ENCODE measurements at regions not wholly inside any gene's neighbourhood (a gene's known extent, or its start where the extent isn't known, plus 50 kb on each side); places are given as distances from the start of the nearest gene placed in this dataset.

- 39% methylated on average over 10 of the region's 10 CpGs for WGBS
- Histone ChIP-seq H3K4me1 (ENCODE audit: control insufficient read depth in 4 of 4, insufficient read depth in 4 of 4, low read length in 3 of 4) (no peaks in the 10 kb centered on the region), H3K27me3 (ENCODE audit: control insufficient read depth in 4 of 4, insufficient read depth in 4 of 4, low read length in 3 of 4) (peaks cover 0 to 10% (median 0%) of the 10 kb centered on the region in 4 donors), H3K9me3 (ENCODE audit: control insufficient read depth in 4 of 4, low read length in 3 of 4) (no peaks in the 10 kb centered on the region), H3K36me3 (ENCODE audit: control insufficient read depth in 4 of 4, insufficient read depth in 3 of 4, low read depth in 1 of 4, low read length in 3 of 4) (no peaks in the 10 kb centered on the region), H3K4me3 (ENCODE audit: low read depth in 1 of 3, low read length in 3 of 3) (no peak overlapping the region), H3K9ac (ENCODE audit: low read depth in 1 of 2, low read length in 2 of 2) (no peak overlapping the region), H3K27ac (ENCODE audit: low read depth in 1 of 2, low read length in 2 of 2) (no peak overlapping the region)
- TF ChIP-seq SP1 (IDR thresholded peaks at IDR 0.05) = no peak
- DNase-seq (ENCODE audit: low spot score) = no peak
These were observed 62.5 kb upstream of the TMEM132D start for GRCh38 chr12:129966146-129966995.

DNA sequence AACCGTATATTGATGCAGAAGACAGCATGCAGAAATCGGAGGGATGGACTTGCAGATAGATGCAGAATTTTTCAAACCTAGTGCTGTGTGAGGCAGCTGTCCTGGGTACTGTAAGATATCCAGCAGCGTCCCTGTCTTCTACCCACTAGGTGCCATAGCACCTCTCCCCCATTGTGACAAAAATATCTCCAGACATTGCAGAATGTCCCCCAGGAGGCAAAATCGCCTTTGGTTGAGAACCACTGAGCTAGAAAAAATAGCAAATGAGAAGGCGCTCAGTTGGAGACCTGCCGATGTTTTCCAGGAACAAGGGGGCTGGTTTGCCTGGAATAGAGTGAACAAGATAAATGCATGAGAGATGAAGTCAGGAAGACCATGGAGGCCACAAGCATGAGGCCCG, 67.9 kb upstream of the TMEM132D start:
- Histone ChIP-seq H3K4me1 (ENCODE audit: control insufficient read depth in 4 of 4, insufficient read depth in 4 of 4, low read length in 3 of 4) (no peaks in the 10 kb centered on the region), H3K4me3 (ENCODE audit: low read depth in 1 of 3, low read length in 3 of 3) (no peak overlapping the region), H3K36me3 (ENCODE audit: control insufficient read depth in 4 of 4, insufficient read depth in 3 of 4, low read depth in 1 of 4, low read length in 3 of 4) (no peaks in the 10 kb centered on the region), H3K9ac (ENCODE audit: low read depth in 1 of 2, low read length in 2 of 2) (no peak overlapping the region), H3K9me3 (ENCODE audit: control insufficient read depth in 4 of 4, low read length in 3 of 4) (no peaks in the 10 kb centered on the region), H3K27me3 (ENCODE audit: control insufficient read depth in 4 of 4, insufficient read depth in 4 of 4, low read length in 3 of 4) (peaks cover 0 to 12% (median 0%) of the 10 kb centered on the region in 4 donors), H3K27ac (ENCODE audit: low read depth in 1 of 2, low read length in 2 of 2) (no peak overlapping the region)
- TF ChIP-seq HNF4G (IDR thresholded peaks at IDR 0.05) = no peak
- no peak for TF ChIP-seq FOXA2 (IDR thresholded peaks at IDR 0.05)
- TF ChIP-seq, protein P1, sequence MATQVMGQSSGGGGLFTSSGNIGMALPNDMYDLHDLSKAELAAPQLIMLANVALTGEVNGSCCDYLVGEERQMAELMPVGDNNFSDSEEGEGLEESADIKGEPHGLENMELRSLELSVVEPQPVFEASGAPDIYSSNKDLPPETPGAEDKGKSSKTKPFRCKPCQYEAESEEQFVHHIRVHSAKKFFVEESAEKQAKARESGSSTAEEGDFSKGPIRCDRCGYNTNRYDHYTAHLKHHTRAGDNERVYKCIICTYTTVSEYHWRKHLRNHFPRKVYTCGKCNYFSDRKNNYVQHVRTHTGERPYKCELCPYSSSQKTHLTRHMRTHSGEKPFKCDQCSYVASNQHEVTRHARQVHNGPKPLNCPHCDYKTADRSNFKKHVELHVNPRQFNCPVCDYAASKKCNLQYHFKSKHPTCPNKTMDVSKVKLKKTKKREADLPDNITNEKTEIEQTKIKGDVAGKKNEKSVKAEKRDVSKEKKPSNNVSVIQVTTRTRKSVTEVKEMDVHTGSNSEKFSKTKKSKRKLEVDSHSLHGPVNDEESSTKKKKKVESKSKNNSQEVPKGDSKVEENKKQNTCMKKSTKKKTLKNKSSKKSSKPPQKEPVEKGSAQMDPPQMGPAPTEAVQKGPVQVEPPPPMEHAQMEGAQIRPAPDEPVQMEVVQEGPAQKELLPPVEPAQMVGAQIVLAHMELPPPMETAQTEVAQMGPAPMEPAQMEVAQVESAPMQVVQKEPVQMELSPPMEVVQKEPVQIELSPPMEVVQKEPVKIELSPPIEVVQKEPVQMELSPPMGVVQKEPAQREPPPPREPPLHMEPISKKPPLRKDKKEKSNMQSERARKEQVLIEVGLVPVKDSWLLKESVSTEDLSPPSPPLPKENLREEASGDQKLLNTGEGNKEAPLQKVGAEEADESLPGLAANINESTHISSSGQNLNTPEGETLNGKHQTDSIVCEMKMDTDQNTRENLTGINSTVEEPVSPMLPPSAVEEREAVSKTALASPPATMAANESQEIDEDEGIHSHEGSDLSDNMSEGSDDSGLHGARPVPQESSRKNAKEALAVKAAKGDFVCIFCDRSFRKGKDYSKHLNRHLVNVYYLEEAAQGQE (IDR thresholded peaks at IDR 0.05) = no peak
- no peak for TF ChIP-seq YY1 (IDR thresholded peaks at IDR 0.05)
- TF ChIP-seq FOXA1 (IDR thresholded peaks at IDR 0.05) = no peak
- TF ChIP-seq ATF3 (IDR thresholded peaks at IDR 0.05) = no peak
- no peak for TF ChIP-seq RXRA (IDR thresholded peaks at IDR 0.05)
- TF ChIP-seq GABPA (IDR thresholded peaks at IDR 0.05 in 1 of 2, conservative IDR thresholded peaks at IDR 0.05 in 1 of 2) = no peak
- TF ChIP-seq JUND (IDR thresholded peaks at IDR 0.05) = no peak
- no peak for TF ChIP-seq NR2F2 (IDR thresholded peaks at IDR 0.05)
- TF ChIP-seq, protein P2, sequence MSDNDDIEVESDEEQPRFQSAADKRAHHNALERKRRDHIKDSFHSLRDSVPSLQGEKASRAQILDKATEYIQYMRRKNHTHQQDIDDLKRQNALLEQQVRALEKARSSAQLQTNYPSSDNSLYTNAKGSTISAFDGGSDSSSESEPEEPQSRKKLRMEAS (IDR thresholded peaks at IDR 0.05) = no peak
- WGBS = 75% methylated on average over 7 of the region's 7 CpGs
- no peak for DNase-seq (ENCODE audit: low spot score)

- Histone ChIP-seq H3K27me3 (ENCODE audit: control insufficient read depth in 4 of 4, insufficient read depth in 4 of 4, low read length in 3 of 4) (peaks cover 0 to 6% (median 0%) of the 10 kb centered on the region in 4 donors), H3K4me3 (ENCODE audit: low read depth in 1 of 3, low read length in 3 of 3) (no peak overlapping the region), H3K9me3 (ENCODE audit: control insufficient read depth in 4 of 4, low read length in 3 of 4) (no peaks in the 10 kb centered on the region), H3K36me3 (ENCODE audit: control insufficient read depth in 4 of 4, insufficient read depth in 3 of 4, low read depth in 1 of 4, low read length in 3 of 4) (no peaks in the 10 kb centered on the region), H3K27ac (ENCODE audit: low read depth in 1 of 2, low read length in 2 of 2) (no peak overlapping the region), H3K4me1 (ENCODE audit: control insufficient read depth in 4 of 4, insufficient read depth in 4 of 4, low read length in 3 of 4) (no peaks in the 10 kb centered on the region), H3K9ac (ENCODE audit: low read depth in 1 of 2, low read length in 2 of 2) (no peak overlapping the region)
- no peak for DNase-seq (ENCODE audit: low spot score)
- WGBS = 58% methylated on average over 6 of the region's 6 CpGs
- TF ChIP-seq, protein P1 (IDR thresholded peaks at IDR 0.05) = no peak
- no peak for TF ChIP-seq GABPA (IDR thresholded peaks at IDR 0.05 in 1 of 2, conservative IDR thresholded peaks at IDR 0.05 in 1 of 2)
- TF ChIP-seq, protein P3, sequence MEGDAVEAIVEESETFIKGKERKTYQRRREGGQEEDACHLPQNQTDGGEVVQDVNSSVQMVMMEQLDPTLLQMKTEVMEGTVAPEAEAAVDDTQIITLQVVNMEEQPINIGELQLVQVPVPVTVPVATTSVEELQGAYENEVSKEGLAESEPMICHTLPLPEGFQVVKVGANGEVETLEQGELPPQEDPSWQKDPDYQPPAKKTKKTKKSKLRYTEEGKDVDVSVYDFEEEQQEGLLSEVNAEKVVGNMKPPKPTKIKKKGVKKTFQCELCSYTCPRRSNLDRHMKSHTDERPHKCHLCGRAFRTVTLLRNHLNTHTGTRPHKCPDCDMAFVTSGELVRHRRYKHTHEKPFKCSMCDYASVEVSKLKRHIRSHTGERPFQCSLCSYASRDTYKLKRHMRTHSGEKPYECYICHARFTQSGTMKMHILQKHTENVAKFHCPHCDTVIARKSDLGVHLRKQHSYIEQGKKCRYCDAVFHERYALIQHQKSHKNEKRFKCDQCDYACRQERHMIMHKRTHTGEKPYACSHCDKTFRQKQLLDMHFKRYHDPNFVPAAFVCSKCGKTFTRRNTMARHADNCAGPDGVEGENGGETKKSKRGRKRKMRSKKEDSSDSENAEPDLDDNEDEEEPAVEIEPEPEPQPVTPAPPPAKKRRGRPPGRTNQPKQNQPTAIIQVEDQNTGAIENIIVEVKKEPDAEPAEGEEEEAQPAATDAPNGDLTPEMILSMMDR (IDR thresholded peaks at IDR 0.05; ENCODE audit: low read depth, low read length, missing input control) = no peak
- no peak for TF ChIP-seq YY1 (IDR thresholded peaks at IDR 0.05)
- no peak for TF ChIP-seq SP1 (IDR thresholded peaks at IDR 0.05)
- TF ChIP-seq NR2F2 (IDR thresholded peaks at IDR 0.05) = no peak
- TF ChIP-seq RAD21 (IDR thresholded peaks at IDR 0.05) = no peak
These were observed 69.6 kb upstream of the TMEM132D start for GRCh38 chr12:129973236-129973961.

Data from liver (tissue), 8 donors.